D721Med (cell line): ENCODE measurements at regions not wholly inside any gene's neighbourhood (a gene's known extent, or its start where the extent isn't known, plus 50 kb on each side); places are given as distances from the start of the nearest gene placed in this dataset.

Source experiments
- DNase-seq: peaks from one replicate; pipeline ENCODE4 v3.0.0; 2011; ENCODE audit warnings: low spot score; ENCODE audit not compliant: insufficient read length
- FAIRE-seq: peaks from 2 replicates; lab custom pipeline; 2011; peaks lifted over from hg19 to GRCh38; lab: Jason Lieb, UNC
- TF ChIP-seq, protein P1 (sequence below): IDR thresholded peaks from 2 replicates; pipeline ENCODE4 v1.5.1; 2012; ENCODE audit warnings: mild to moderate bottlenecking, control low read depth; ENCODE audit not compliant: insufficient read depth; ENCODE audit errors: missing control alignments

DNA sequence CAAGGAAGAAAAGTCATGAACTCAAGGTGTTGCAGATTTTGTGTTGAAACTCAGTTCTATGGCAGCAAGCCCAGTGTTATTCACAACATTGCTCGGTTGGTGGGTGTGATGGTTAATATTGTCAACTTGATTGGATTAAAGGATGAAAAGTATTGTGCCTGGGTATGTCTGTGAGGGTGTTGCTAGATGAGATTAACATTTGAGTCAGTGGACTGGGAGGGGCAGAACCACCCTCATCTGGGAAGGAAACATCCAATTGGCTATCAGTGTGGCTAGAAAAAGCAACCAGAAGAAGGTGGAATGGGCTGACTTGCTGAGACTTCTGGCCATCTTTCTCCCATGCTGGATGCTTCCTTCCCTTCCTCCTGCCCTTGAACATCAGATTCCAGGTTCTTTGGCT lies 353.2 kb downstream of the ADRA2A start:
- DNase-seq (no peak), FAIRE-seq (no peak)
- TF ChIP-seq, protein P1, sequence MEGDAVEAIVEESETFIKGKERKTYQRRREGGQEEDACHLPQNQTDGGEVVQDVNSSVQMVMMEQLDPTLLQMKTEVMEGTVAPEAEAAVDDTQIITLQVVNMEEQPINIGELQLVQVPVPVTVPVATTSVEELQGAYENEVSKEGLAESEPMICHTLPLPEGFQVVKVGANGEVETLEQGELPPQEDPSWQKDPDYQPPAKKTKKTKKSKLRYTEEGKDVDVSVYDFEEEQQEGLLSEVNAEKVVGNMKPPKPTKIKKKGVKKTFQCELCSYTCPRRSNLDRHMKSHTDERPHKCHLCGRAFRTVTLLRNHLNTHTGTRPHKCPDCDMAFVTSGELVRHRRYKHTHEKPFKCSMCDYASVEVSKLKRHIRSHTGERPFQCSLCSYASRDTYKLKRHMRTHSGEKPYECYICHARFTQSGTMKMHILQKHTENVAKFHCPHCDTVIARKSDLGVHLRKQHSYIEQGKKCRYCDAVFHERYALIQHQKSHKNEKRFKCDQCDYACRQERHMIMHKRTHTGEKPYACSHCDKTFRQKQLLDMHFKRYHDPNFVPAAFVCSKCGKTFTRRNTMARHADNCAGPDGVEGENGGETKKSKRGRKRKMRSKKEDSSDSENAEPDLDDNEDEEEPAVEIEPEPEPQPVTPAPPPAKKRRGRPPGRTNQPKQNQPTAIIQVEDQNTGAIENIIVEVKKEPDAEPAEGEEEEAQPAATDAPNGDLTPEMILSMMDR: no peak

DNA sequence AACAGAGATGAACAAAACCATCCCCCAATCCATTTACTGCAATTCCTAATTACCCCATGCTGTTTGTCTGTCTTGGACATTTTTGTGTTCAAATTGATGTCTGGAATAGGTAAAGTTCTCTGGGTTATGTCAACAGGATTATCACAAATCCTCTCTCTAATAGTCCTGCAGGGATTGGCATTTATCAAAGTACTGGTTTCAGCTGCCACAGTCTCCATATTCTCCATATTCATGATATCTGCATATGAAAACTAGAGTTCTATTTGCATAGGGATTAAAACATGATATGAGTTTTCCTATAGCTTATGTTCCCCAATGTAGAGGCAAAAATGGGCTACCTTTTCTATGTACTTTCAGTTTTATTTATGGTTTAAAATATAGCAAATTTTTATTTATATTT lies 355.8 kb downstream of the ADRA2A start:
- TF ChIP-seq, protein P1: no peak
- FAIRE-seq (no peak), DNase-seq (no peak)

DNA sequence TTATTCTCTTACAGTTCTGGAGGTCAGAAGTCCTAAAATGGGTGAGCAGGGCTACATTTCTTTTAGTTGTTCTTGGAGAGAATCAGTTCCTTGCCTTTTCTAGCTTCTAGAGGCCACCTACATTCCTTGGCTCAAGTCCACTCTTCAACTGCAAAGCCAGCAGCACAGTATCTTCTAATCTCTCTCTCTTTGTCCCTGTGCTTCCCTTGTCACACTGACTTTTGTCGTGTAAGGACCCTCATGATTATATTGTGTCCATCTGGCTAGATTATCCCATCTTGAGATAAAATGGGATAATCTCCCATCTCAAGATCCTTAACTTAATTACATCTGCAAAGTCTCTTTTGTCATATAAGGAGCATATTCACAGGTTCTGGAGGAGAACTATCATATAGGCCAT lies 359.0 kb downstream of the ADRA2A start:
- DNase-seq (no peak), FAIRE-seq (peak; percentile 16)
- TF ChIP-seq, protein P1: no peak

DNA sequence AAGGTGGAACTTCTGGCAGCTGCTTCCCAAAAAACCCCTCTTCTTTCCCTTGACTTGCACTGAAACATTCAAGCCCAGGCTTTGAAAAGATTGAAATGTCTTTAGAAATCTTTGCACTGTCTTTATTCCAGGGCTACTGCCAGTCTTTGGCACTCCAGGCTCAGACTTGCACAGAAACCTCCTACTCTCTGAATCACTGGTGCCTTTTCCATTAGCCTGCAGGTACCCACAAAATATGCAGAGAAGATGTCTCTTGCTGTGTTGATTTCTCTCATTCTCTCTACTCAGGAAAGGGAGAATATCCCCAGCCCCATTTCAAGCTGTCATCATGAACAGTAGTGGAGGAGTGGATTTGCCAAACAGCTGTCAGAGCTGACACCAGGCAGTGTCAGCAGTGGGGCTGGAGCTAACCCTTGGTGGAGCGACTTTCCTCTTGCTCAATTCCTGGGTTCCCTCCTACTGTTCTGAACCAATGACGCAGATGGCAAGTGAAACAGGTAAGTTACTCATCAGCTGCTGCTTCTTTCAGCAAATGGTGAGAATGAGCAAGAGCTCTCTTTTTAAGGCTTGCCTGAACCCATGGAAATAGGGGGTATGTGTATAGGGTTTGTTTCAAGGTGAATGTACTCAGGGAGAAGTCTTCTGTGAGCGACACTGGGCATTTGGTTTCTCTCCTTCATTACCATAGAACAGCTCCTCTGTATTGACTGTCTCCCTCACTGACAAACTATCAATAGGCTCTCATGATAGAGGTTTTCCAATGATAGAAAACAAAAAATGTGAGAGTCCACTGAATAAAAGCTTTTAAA lies 362.4 kb downstream of the ADRA2A start:
- TF ChIP-seq, protein P1: no peak
- no peak for DNase-seq
- FAIRE-seq: no peak

DNA sequence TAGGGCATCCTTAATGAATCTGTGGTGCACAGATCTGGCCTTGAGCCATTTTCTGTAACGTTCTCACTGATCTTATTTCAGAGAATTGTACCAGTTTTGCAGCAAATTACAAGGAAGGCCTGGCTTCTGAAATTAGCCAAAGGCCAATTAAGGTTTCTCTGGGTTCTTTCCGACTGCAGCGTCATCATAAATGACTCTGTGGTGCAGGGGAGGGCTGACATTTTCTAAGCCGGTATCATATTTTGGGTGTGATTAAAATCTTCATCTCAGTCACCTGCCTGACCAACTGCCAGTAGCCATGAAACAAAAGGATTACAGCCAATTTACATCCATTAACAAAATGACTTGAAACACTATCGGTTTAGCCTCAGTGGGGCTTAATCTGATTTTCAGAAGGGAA lies 363.7 kb downstream of the ADRA2A start:
- DNase-seq (peak; percentile 7), FAIRE-seq (no peak)
- TF ChIP-seq, protein P1: no peak

DNA sequence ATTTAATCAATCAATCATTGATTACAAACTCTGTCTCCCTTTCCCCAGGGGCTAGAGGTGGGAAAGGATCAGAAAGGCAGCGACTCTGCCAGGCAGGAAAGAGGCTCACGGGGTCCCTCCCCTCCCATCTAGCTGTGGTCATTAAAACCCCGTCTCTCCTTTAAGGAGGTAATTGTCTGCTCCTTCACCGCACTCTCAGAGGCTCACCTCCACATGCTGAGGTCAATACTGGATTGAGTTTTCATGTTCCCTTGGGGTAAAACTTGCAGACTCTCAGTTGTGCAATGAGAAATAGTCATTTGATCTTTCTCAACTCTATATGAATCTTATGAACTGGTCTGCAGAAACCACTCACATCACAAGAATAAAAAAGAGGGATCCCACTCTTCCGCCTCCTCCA lies 368.8 kb downstream of the ADRA2A start:
- DNase-seq: no peak
- no peak for FAIRE-seq
- TF ChIP-seq, protein P1: no peak

DNA sequence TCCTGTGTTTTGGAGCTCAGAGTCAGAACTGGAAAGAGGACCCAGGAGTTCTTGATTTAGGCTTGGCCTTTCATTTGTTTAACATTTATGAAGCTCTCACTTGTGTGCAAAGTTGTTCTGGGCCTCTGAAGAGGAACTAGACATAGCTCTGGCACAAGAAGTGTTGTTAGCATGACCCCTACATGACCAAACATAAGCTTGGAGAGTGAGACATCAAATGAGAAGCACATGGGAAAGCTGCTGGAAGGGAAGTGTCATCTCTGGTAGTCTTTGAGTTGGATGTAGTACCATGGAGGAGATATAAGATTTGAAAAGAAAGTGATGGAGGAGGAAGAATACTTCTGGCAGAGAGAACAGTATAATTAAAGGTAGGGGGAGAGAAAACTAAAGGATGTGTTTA lies 370.1 kb downstream of the ADRA2A start:
- no peak for FAIRE-seq
- DNase-seq: no peak
- TF ChIP-seq, protein P1: no peak
